NCI-H1694 (cell line): ENCODE measurements at regions not wholly inside any gene's neighbourhood (a gene's known extent, or its start where the extent isn't known, plus 50 kb on each side); places are given as distances from the start of the nearest gene placed in this dataset.

Experiments
- DNase-seq: peaks from one replicate; lab custom pipeline; 2025; lab: John Stamatoyannopoulos, UW

GRCh38 chr3:99439892-99440291, 198.5 kb upstream of the COL8A1 start:
- no peak for DNase-seq

- DNase-seq, result no peak
These were observed 204.2 kb upstream of the COL8A1 start for GRCh38 chr3:99434190-99434589.

- no peak for DNase-seq
These were observed 207.9 kb upstream of the COL8A1 start for GRCh38 chr3:99430348-99431134.

- DNase-seq, result no peak
These were observed 208.9 kb upstream of the COL8A1 start for GRCh38 chr3:99429502-99429901.

- no peak for DNase-seq
These were observed 212.5 kb upstream of the COL8A1 start for GRCh38 chr3:99425930-99426329.

GRCh38 chr3:99419116-99419515, 219.3 kb upstream of the COL8A1 start:
- no peak for DNase-seq

GRCh38 chr3:99418709-99419108, 219.7 kb upstream of the COL8A1 start:
- DNase-seq, result no peak

GRCh38 chr3:99418209-99418635, 220.2 kb upstream of the COL8A1 start:
- no peak for DNase-seq

- DNase-seq, result no peak
These were observed 224.9 kb upstream of the COL8A1 start for GRCh38 chr3:99413504-99413903.

- no peak for DNase-seq
These were observed 227.5 kb upstream of the COL8A1 start for GRCh38 chr3:99410789-99411311.

- DNase-seq, result no peak
These were observed 228.4 kb upstream of the COL8A1 start for GRCh38 chr3:99409961-99410360.

GRCh38 chr3:99407257-99407656, 231.1 kb upstream of the COL8A1 start:
- DNase-seq, result no peak

- DNase-seq, result no peak
These were observed 235.6 kb upstream of the COL8A1 start for GRCh38 chr3:99402755-99403154.

GRCh38 chr3:99400352-99400751, 238.0 kb upstream of the COL8A1 start:
- DNase-seq, result no peak

- DNase-seq, result no peak
These were observed 241.6 kb upstream of the COL8A1 start for GRCh38 chr3:99396651-99397275.

- DNase-seq, result no peak
These were observed 243.3 kb upstream of the COL8A1 start for GRCh38 chr3:99394831-99395778.

GRCh38 chr3:99393961-99394360, 244.4 kb upstream of the COL8A1 start:
- no peak for DNase-seq

- DNase-seq, result no peak
These were observed 249.6 kb upstream of the COL8A1 start for GRCh38 chr3:99388780-99389179.

- DNase-seq, result no peak
These were observed 253.8 kb upstream of the COL8A1 start for GRCh38 chr3:99384596-99384995.

GRCh38 chr3:99376926-99377325, 261.5 kb upstream of the COL8A1 start:
- no peak for DNase-seq

- DNase-seq, result no peak
These were observed 264.6 kb upstream of the COL8A1 start for GRCh38 chr3:99373846-99374210.

GRCh38 chr3:99373088-99373845, 265.1 kb upstream of the COL8A1 start:
- DNase-seq, result no peak
